HG03045 (cell line): ENCODE measurements at regions not wholly inside any gene's neighbourhood (a gene's known extent, or its start where the extent isn't known, plus 50 kb on each side); places are given as distances from the start of the nearest gene placed in this dataset.
"Not testable (repeated sequence)": the region's sequence is repeated elsewhere in the genome, so short reads cannot be mapped to it uniquely, and the experiment has no call there.

Source experiments
- ATAC-seq: cut with Tn5 transposase; IDR thresholded peaks from one replicate; pipeline ENCODE4 v1.9.1; 2021; ENCODE audit warnings: mild to moderate bottlenecking, moderate library complexity; ENCODE audit not compliant: unreplicated experiment

- no peak for ATAC-seq
These were observed 103.1 kb downstream of the OTOL1 start for GRCh38 chr3:161599697-161600096.

- no peak for ATAC-seq
These were observed 103.6 kb downstream of the OTOL1 start for GRCh38 chr3:161600173-161600572.

- no peak for ATAC-seq
These were observed 105.9 kb downstream of the OTOL1 start for GRCh38 chr3:161602475-161602874.

GRCh38 chr3:161602918-161603317, 106.3 kb downstream of the OTOL1 start:
- no peak for ATAC-seq

- no peak for ATAC-seq
These were observed 110.4 kb downstream of the OTOL1 start for GRCh38 chr3:161607056-161607455.

GRCh38 chr3:161619351-161619750, 122.7 kb downstream of the OTOL1 start:
- ATAC-seq = no peak

GRCh38 chr3:161630794-161631193, 134.2 kb downstream of the OTOL1 start:
- ATAC-seq = no peak

GRCh38 chr3:161631536-161631935, 134.9 kb downstream of the OTOL1 start:
- no peak for ATAC-seq

GRCh38 chr3:161637559-161637958, 141.0 kb downstream of the OTOL1 start:
- no peak for ATAC-seq

GRCh38 chr3:161639095-161639494, 142.5 kb downstream of the OTOL1 start:
- ATAC-seq = not testable (repeated sequence)

- no peak for ATAC-seq
These were observed 143.6 kb downstream of the OTOL1 start for GRCh38 chr3:161640181-161640580.

- no peak for ATAC-seq
These were observed 144.7 kb downstream of the OTOL1 start for GRCh38 chr3:161641287-161641686.

- ATAC-seq = no peak
These were observed 148.5 kb downstream of the OTOL1 start for GRCh38 chr3:161644891-161645635.

- no peak for ATAC-seq
These were observed 151.4 kb downstream of the OTOL1 start for GRCh38 chr3:161647936-161648470.

- ATAC-seq = no peak
These were observed 153.4 kb downstream of the OTOL1 start for GRCh38 chr3:161649900-161650484.

- no peak for ATAC-seq
These were observed 161.2 kb downstream of the OTOL1 start for GRCh38 chr3:161657786-161658185.

- no peak for ATAC-seq
These were observed 174.5 kb downstream of the OTOL1 start for GRCh38 chr3:161671141-161671540.

GRCh38 chr3:161672478-161672877, 175.9 kb downstream of the OTOL1 start:
- no peak for ATAC-seq

- no peak for ATAC-seq
These were observed 177.3 kb downstream of the OTOL1 start for GRCh38 chr3:161673866-161674265.

GRCh38 chr3:161674402-161674801, 177.8 kb downstream of the OTOL1 start:
- ATAC-seq = no peak

GRCh38 chr3:161681831-161682230, 185.2 kb downstream of the OTOL1 start:
- not testable (repeated sequence) for ATAC-seq

- ATAC-seq = no peak
These were observed 186.1 kb downstream of the OTOL1 start for GRCh38 chr3:161682715-161683114.
